ENCODE measurements at regions not wholly inside any gene's neighbourhood (a gene's known extent, or its start where the extent isn't known, plus 50 kb on each side); places are given as distances from the start of the nearest gene placed in this dataset.

DNA sequence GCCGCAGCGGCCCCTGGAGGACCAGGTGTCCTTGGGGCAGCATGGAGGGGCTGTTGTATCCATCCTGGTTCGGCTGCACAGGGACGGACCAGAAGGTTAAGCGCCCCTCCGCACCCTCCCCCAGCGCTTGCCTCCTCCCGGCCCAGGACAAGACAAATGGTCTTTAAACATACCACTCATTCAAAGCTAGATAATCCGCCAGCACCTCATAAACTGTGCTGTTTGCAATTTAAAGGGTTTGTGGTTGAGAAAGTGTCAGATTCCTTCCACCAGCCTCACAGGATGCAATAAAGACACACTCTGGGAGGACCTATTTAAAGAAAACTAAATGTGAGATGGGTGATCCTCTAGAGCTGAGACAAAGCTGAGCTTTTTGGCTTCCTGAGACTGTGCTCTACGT lies 426.2 kb upstream of the EEF2KMT start:
- intact Hi-C loops (cut with micrococcal nuclease): no loop called here

More for the DNA sequence above, 426.2 kb upstream of the EEF2KMT start:
- Histone ChIP-seq H4K20me1 (ENCODE audit: insufficient read depth, low read length) (no peaks in the 10 kb centered on the region), H4K5ac (ENCODE audit: low read depth, low read length) (no peak overlapping the region), H2BK5ac (ENCODE audit: low read depth, low read length, poor library complexity, severe bottlenecking) (no peak overlapping the region), H3K14ac (replicated peaks; ENCODE audit: low read depth, low read length) (no peak overlapping the region), H3K9me3 (ENCODE audit: control insufficient read depth, insufficient read depth, low read length) (peaks cover 25% of the 10 kb centered on the region), H3K9me1 (ENCODE audit: insufficient read depth, low read length) (no peaks in the 10 kb centered on the region), H2BK120ac (ENCODE audit: low read depth, low read length) (no peak overlapping the region), H3K27ac (ENCODE audit: insufficient read depth, low read length) (no peak overlapping the region), H2AK9ac (replicated peaks; ENCODE audit: low read depth, low read length, poor library complexity) (no peak overlapping the region), H3K56ac (ENCODE audit: extremely low read depth, insufficient read depth, low read length) (no peak overlapping the region), H3K23ac (ENCODE audit: low read depth, low read length) (no peak overlapping the region), H3K4me2 (ENCODE audit: low read depth, low read length) (no peak overlapping the region), H4K91ac (ENCODE audit: insufficient read depth, low read depth, low read length) (no peak overlapping the region), H2BK15ac (ENCODE audit: low read depth, low read length) (no peak overlapping the region), H3K27me3 (ENCODE audit: control insufficient read depth, insufficient read depth, low read length) (no peaks in the 10 kb centered on the region), H3K36me3 (ENCODE audit: control insufficient read depth, insufficient read depth, low read length) (no peaks in the 10 kb centered on the region), H3K4me3 (ENCODE audit: insufficient read depth, low read depth, low read length) (no peak overlapping the region), H3K4ac (ENCODE audit: low read depth, low read length) (no peak overlapping the region), H3K4me1 (ENCODE audit: control insufficient read depth, insufficient read depth, low read length) (no peaks in the 10 kb centered on the region), H2BK20ac (ENCODE audit: low read depth, low read length) (no peak overlapping the region), H3K9ac (ENCODE audit: low read depth, low read length) (no peak overlapping the region), H4K8ac (ENCODE audit: low read depth in 2 of 2, low read length in 2 of 2) (no peak overlapping the region), H2AK5ac (ENCODE audit: low read depth, low read length) (no peak overlapping the region), H2AFZ (replicated peaks; ENCODE audit: low read length, poor library complexity) (no peak overlapping the region), H3K79me1 (ENCODE audit: low read depth in 1 of 2, low read length in 2 of 2) (no peaks in the 10 kb centered on the region), H3K18ac (ENCODE audit: low read depth, low read length) (no peak overlapping the region)
- TF ChIP-seq FOS (IDR thresholded peaks at IDR 0.05; ENCODE audit: low read depth, low read length): no peak
- no peak for TF ChIP-seq BHLHE40 (IDR thresholded peaks at IDR 0.05; ENCODE audit: low read depth, low read length)
- TF ChIP-seq CHD1 (IDR thresholded peaks at IDR 0.05; ENCODE audit: low read depth, low read length): no peak
- TF ChIP-seq RAD21 (IDR thresholded peaks at IDR 0.05; ENCODE audit: low read length): no peak
- no peak for TF ChIP-seq MXI1 (IDR thresholded peaks at IDR 0.05; ENCODE audit: borderline replicate concordance, low read depth, low read length)
- TF ChIP-seq, protein P1, sequence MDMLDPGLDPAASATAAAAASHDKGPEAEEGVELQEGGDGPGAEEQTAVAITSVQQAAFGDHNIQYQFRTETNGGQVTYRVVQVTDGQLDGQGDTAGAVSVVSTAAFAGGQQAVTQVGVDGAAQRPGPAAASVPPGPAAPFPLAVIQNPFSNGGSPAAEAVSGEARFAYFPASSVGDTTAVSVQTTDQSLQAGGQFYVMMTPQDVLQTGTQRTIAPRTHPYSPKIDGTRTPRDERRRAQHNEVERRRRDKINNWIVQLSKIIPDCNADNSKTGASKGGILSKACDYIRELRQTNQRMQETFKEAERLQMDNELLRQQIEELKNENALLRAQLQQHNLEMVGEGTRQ (IDR thresholded peaks at IDR 0.05; ENCODE audit: low read depth, low read length): no peak
- TF ChIP-seq SMC3 (IDR thresholded peaks at IDR 0.05; ENCODE audit: low read depth, low read length): no peak
- no peak for TF ChIP-seq POLR2A (IDR thresholded peaks at IDR 0.05; ENCODE audit: low read depth, low read length)
- no peak for TF ChIP-seq MAZ (IDR thresholded peaks at IDR 0.05; ENCODE audit: borderline replicate concordance, low read depth, low read length)
- TF ChIP-seq NFE2L2 (IDR thresholded peaks at IDR 0.05; ENCODE audit: low read depth, low read length): no peak
- TF ChIP-seq, protein P2, sequence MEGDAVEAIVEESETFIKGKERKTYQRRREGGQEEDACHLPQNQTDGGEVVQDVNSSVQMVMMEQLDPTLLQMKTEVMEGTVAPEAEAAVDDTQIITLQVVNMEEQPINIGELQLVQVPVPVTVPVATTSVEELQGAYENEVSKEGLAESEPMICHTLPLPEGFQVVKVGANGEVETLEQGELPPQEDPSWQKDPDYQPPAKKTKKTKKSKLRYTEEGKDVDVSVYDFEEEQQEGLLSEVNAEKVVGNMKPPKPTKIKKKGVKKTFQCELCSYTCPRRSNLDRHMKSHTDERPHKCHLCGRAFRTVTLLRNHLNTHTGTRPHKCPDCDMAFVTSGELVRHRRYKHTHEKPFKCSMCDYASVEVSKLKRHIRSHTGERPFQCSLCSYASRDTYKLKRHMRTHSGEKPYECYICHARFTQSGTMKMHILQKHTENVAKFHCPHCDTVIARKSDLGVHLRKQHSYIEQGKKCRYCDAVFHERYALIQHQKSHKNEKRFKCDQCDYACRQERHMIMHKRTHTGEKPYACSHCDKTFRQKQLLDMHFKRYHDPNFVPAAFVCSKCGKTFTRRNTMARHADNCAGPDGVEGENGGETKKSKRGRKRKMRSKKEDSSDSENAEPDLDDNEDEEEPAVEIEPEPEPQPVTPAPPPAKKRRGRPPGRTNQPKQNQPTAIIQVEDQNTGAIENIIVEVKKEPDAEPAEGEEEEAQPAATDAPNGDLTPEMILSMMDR (conservative IDR thresholded peaks at IDR 0.05; ENCODE audit: low read depth, low read length): no peak
- TF ChIP-seq RFX5 (IDR thresholded peaks at IDR 0.05; ENCODE audit: low read depth, low read length): no peak
- TF ChIP-seq RCOR1 (IDR thresholded peaks at IDR 0.05; ENCODE audit: insufficient replicate concordance, low read length): no peak
- TF ChIP-seq CEBPB (IDR thresholded peaks at IDR 0.05; ENCODE audit: low read depth, low read length): no peak
- ChIA-PET POLR2A (ENCODE audit: unreplicated experiment) (no interaction called here), CTCF (no interaction called here)
- no peak for DNase-seq
- ATAC-seq (ENCODE audit: low read depth): no peak
- no TSS peak for BruUV-seq (replicated peaks)
- dilution Hi-C loops (cut with HindIII; ENCODE audit: low sequenced_read_pairs, unreplicated experiment): no loop called here
- WGBS, 2 experiments (ENCODE audit: extremely low coverage in 2 of 2, insufficient read length in 1 of 2): no CpG with 5 or more reads among the region's 10 CpGs
- in situ Hi-C loops (cut with MboI; ENCODE audit: low sequenced_read_pairs): no loop called here
